ENCODE measurements at regions not wholly inside any gene's neighbourhood (a gene's known extent, or its start where the extent isn't known, plus 50 kb on each side); places are given as distances from the start of the nearest gene placed in this dataset.
"Not testable (repeated sequence)": the region's sequence is repeated elsewhere in the genome, so short reads cannot be mapped to it uniquely, and the experiment has no call there.

DNA sequence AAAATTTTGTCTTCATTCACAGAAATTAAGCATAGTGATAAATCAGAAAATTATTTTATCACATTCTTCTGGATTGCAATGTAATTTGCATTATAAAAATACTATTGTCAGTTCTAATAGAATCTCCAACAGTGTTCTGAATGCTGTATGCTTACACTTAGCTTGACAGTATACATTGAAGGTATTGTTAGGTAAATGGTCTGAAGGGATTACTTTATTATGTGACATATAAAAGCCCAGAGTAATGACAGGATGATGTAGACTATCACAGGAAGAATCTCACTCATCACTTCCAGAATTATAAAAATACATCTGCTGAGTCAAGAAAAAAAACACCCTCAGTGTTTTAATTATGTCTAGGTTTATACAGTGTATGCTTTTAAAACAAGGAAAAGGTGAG, 1532.5 kb upstream of the RAG2 start:
- Histone ChIP-seq H3K4me3 (no peak overlapping the region), H3K4me1 (ENCODE audit: low read depth) (no peaks in the 10 kb centered on the region), H3K9me3 (peaks cover 12% of the 10 kb centered on the region), H3K36me3 (ENCODE audit: low read depth) (no peaks in the 10 kb centered on the region)
- no peak for TF ChIP-seq CTCF (IDR thresholded peaks at IDR 0.05)
- ATAC-seq (no peak), DNase-seq (no peak)
- intact Hi-C loops (cut with DNase I, micrococcal nuclease): no loop called here

- DNase-seq: no peak
- intact Hi-C loops (cut with DNase I, micrococcal nuclease): no loop called here
- TF ChIP-seq CTCF (IDR thresholded peaks at IDR 0.05): no peak
- H3K36me3 ChIP-seq (ENCODE audit: low read depth): no peaks in the 10 kb centered on the region
- no peaks in the 10 kb centered on the region for H3K4me1 ChIP-seq (ENCODE audit: low read depth)
- H3K4me3 ChIP-seq: no peak overlapping the region
- no peaks in the 10 kb centered on the region for H3K9me3 ChIP-seq
- ATAC-seq: no peak
These were observed 1525.6 kb upstream of the RAG2 start for GRCh38 chr11:38123673-38124072.

GRCh38 chr11:38116616-38117015, 1518.6 kb upstream of the RAG2 start:
- H3K4me1 ChIP-seq (ENCODE audit: low read depth); H3K4me3 ChIP-seq; intact Hi-C loops (cut with DNase I, micrococcal nuclease); DNase-seq; H3K36me3 ChIP-seq (ENCODE audit: low read depth); ATAC-seq: not testable (repeated sequence)
- peaks cover 21% of the 10 kb centered on the region for H3K9me3 ChIP-seq

DNA sequence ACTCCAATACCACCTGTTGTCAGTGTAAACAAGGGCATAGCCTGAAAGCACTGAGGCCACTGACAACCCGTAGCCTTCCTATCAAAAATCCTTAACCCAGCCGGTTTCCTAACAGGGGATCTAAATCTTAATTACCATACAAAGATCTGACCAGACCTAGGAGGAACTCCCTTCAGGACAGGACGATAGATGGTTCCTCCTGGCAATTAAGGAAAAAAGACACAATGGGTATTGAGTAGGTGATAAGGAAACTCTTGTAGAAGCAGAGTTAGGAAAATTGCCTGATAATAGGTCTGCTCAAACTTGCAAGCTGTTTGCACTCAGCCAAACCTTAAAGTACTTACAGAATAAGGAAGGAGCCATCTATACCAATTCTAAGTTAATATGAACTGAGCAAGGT, 1517.3 kb upstream of the RAG2 start:
- H3K9me3 ChIP-seq: peaks cover 32% of the 10 kb centered on the region
- DNase-seq; H3K4me3 ChIP-seq; H3K4me1 ChIP-seq (ENCODE audit: low read depth); ATAC-seq; intact Hi-C loops (cut with DNase I, micrococcal nuclease); H3K36me3 ChIP-seq (ENCODE audit: low read depth): not testable (repeated sequence)

DNA sequence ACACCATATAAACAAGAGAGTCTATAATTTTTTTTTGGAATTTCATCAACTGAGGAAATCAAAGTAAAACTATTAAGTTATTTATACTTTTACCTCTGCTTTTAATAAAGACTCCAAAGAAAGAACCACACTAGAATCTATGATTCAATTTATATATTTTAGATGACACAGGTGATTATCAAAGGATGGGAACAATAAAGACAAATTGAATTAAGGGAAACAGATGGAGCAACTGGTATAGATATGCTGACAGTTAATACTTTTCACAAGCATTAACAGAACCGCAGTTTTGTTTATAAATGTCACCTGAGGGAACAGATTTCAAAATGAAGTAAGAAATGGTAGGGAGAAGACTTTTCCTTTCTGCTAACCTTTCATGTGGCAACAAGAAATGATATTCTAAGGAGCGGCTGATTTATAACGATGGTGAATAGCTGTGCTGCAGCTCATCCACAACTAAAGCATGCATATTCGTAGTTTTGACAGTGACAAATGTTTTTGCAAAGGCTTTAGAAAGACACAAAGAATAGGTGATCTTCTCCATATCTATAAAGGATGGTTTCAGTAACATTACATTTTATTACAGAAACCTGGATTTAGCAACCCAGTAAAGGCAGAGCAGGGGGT, 1502.9 kb upstream of the RAG2 start:
- Histone ChIP-seq H3K36me3 (ENCODE audit: low read depth) (no peaks in the 10 kb centered on the region), H3K4me1 (ENCODE audit: low read depth) (no peaks in the 10 kb centered on the region), H3K9me3 (peaks cover 18% of the 10 kb centered on the region), H3K4me3 (no peak overlapping the region)
- TF ChIP-seq CTCF (IDR thresholded peaks at IDR 0.05): no peak
- DNase-seq: no peak
- no peak for ATAC-seq
- intact Hi-C loops (cut with DNase I, micrococcal nuclease): no loop called here

GRCh38 chr11:38095268-38095667, 1497.2 kb upstream of the RAG2 start:
- Histone ChIP-seq H3K9me3 (peaks cover 49% of the 10 kb centered on the region), H3K36me3 (ENCODE audit: low read depth) (no peaks in the 10 kb centered on the region), H3K4me3 (no peak overlapping the region), H3K4me1 (ENCODE audit: low read depth) (no peaks in the 10 kb centered on the region)
- no peak for TF ChIP-seq CTCF (IDR thresholded peaks at IDR 0.05)
- intact Hi-C loops (cut with DNase I, micrococcal nuclease): no loop called here
- ATAC-seq (no peak), DNase-seq (no peak)

GRCh38 chr11:38089726-38090125, 1491.7 kb upstream of the RAG2 start:
- no peak for ATAC-seq
- peaks cover 51% of the 10 kb centered on the region for H3K9me3 ChIP-seq
- TF ChIP-seq CTCF (IDR thresholded peaks at IDR 0.05): no peak
- no peak overlapping the region for H3K4me3 ChIP-seq
- DNase-seq: no peak
- H3K4me1 ChIP-seq (ENCODE audit: low read depth): no peaks in the 10 kb centered on the region
- H3K36me3 ChIP-seq (ENCODE audit: low read depth): no peaks in the 10 kb centered on the region
- intact Hi-C loops (cut with DNase I, micrococcal nuclease): no loop called here

Measured in mucosa of descending colon (tissue), 3 donors.